MCF 10A (cell line): ENCODE measurements at regions not wholly inside any gene's neighbourhood (a gene's known extent, or its start where the extent isn't known, plus 50 kb on each side); places are given as distances from the start of the nearest gene placed in this dataset.

ENCODE experiments used
- BruUV-seq: library from RNA; stranded (reverse); fragments of 400-500 nt; replicated peaks from 2 replicates; lab custom pipeline; 2021; lab: Mats Ljungman, UMichigan
- CTCF ChIA-PET: fragments of 300-600 bp; sonication (Branson Sonifier 250); formaldehyde crosslinking; extraction: SDS; loops from one replicate; lab custom pipeline; 2021; ENCODE audit warnings: antibody characterized with exemption, inconsistent platforms; lab: Yijun Ruan, JAX
- POLR2A ChIA-PET: fragments of 300-600, 350-650 bp; sonication (Branson Sonifier 250); formaldehyde crosslinking; extraction: SDS; loops from one replicate; lab custom pipeline; 2020; ENCODE audit warnings: antibody characterized with exemption, inconsistent platforms; lab: Yijun Ruan, JAX
- DNase-seq: peaks from one replicate; pipeline ENCODE4 v3.0.0-alpha.2; 2018; ENCODE audit not compliant: unreplicated experiment
- H3K27ac Mint-ChIP-seq: one replicate; pipeline ENCODE4 v1.8.0; 2022; ENCODE audit warnings: mild to moderate bottlenecking, low read depth, mixed read lengths; ENCODE audit not compliant: unreplicated experiment
- H3K27me3 Mint-ChIP-seq: one replicate; pipeline ENCODE4 v1.8.0; 2022; ENCODE audit warnings: mixed read lengths; ENCODE audit not compliant: insufficient read depth, unreplicated experiment
- H3K36me3 Mint-ChIP-seq: one replicate; pipeline ENCODE4 v1.8.0; 2022; ENCODE audit warnings: mild to moderate bottlenecking, moderate library complexity, mixed read lengths; ENCODE audit not compliant: insufficient read depth, unreplicated experiment
- H3K4me1 Mint-ChIP-seq: one replicate; pipeline ENCODE4 v1.8.0; 2022; ENCODE audit warnings: mixed read lengths; ENCODE audit not compliant: insufficient read depth, unreplicated experiment
- H3K4me3 Mint-ChIP-seq: one replicate; pipeline ENCODE4 v1.8.0; 2022; ENCODE audit warnings: mild to moderate bottlenecking, moderate library complexity, mixed read lengths; ENCODE audit not compliant: unreplicated experiment
- H3K9me3 Mint-ChIP-seq: one replicate; pipeline ENCODE4 v1.8.0; 2022; ENCODE audit warnings: mixed read lengths; ENCODE audit not compliant: unreplicated experiment
- CTCF ChIP-seq: fragments of 200-600 bp; IDR thresholded peaks from one replicate; pipeline ENCODE4 v1.8.0; 2022; ENCODE audit warnings: antibody characterized with exemption, mild to moderate bottlenecking; ENCODE audit not compliant: unreplicated experiment
- intact Hi-C: fragments of 100-400 bp; cut with micrococcal nuclease; formaldehyde crosslinking; loops from 2 replicates; pipeline ENCODE4 v1.14.1; 2022

GRCh38 chr6:82298012-82298411 lies 50.5 kb upstream of the IBTK start:
- DNase-seq: peak; percentile 78
- ChIA-PET CTCF (no interaction called here), POLR2A (interaction anchor here (0.6 to 1.0 kb wide), 3 partner anchors 47 to 166 kb away, joined by 3 to 4 read pairs (median 3); no protein-coding TSS in a partner anchor)
- BruUV-seq: no TSS peak
- peak overlapping the region; percentile 88 for H3K27ac Mint-ChIP-seq
- no peaks in the 10 kb centered on the region for H3K36me3 Mint-ChIP-seq
- H3K4me3 Mint-ChIP-seq: peak overlapping the region; percentile 43
- H3K4me1 Mint-ChIP-seq: peaks cover 17% of the 10 kb centered on the region
- no peaks in the 10 kb centered on the region for H3K27me3 Mint-ChIP-seq
- intact Hi-C loops: no loop called here
- no peaks in the 10 kb centered on the region for H3K9me3 Mint-ChIP-seq
- TF ChIP-seq CTCF: no peak
